RWPE1 (cell line): ENCODE measurements at regions not wholly inside any gene's neighbourhood (a gene's known extent, or its start where the extent isn't known, plus 50 kb on each side); places are given as distances from the start of the nearest gene placed in this dataset.

Experiments
- CTCF ChIA-PET: fragments of 350-600 bp; sonication (Branson Sonifier 250); formaldehyde crosslinking; extraction: SDS; loops from one replicate; lab custom pipeline; 2021; lab: Yijun Ruan, JAX
- POLR2A ChIA-PET: fragments of 400-600 bp; formaldehyde crosslinking; extraction: SDS; loops from one replicate; lab custom pipeline; 2020; ENCODE audit warnings: antibody characterized with exemption; ENCODE audit not compliant: low non-redundant PET; lab: Yijun Ruan, JAX
- DNase-seq: peaks from one replicate; pipeline ENCODE4 v3.0.0; 2012; ENCODE audit warnings: low spot score
- H3K27ac ChIP-seq: fragments of 450-650 bp; 2 replicates; pipeline ENCODE4 v1.5.1; 2017
- TF ChIP-seq, protein P1 (sequence below): fragments of 450-650 bp; conservative IDR thresholded peaks from 2 replicates; pipeline ENCODE4 v1.5.1; 2017; ENCODE audit warnings: low read depth, mild to moderate bottlenecking

DNA sequence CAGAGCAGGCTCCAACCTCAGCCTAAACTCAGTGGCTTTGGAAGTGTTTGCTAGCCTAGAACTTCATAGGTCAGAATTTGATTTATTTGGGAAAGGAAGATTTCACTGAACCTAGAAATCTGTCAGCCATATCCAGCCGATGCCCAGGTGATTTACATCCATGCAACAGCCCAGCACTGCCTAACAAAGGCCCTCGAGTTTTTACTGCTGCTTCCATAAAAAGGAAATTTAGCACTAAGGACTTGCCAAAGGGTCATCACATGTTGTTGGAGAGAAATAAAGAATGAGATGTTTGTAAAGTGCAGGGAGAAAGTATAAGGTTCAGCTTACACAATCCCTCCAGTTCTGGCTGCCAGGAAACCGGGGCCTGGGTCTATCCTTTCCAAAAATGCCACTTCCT is 614.2 kb downstream of the BCL11A start:
- ChIA-PET POLR2A (no interaction called here), CTCF (no interaction called here)
- no peak overlapping the region for H3K27ac ChIP-seq
- TF ChIP-seq, protein P1, sequence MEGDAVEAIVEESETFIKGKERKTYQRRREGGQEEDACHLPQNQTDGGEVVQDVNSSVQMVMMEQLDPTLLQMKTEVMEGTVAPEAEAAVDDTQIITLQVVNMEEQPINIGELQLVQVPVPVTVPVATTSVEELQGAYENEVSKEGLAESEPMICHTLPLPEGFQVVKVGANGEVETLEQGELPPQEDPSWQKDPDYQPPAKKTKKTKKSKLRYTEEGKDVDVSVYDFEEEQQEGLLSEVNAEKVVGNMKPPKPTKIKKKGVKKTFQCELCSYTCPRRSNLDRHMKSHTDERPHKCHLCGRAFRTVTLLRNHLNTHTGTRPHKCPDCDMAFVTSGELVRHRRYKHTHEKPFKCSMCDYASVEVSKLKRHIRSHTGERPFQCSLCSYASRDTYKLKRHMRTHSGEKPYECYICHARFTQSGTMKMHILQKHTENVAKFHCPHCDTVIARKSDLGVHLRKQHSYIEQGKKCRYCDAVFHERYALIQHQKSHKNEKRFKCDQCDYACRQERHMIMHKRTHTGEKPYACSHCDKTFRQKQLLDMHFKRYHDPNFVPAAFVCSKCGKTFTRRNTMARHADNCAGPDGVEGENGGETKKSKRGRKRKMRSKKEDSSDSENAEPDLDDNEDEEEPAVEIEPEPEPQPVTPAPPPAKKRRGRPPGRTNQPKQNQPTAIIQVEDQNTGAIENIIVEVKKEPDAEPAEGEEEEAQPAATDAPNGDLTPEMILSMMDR = no peak
- DNase-seq = no peak

- ChIA-PET CTCF (no interaction called here), POLR2A (no interaction called here)
- no peak overlapping the region for H3K27ac ChIP-seq
- TF ChIP-seq, protein P1 = no peak
- no peak for DNase-seq
Observed at GRCh38 chr2:59938181-59938580, 615.3 kb downstream of the BCL11A start.

- DNase-seq = no peak
- CTCF ChIA-PET = no interaction called here
- no peak overlapping the region for H3K27ac ChIP-seq
- POLR2A ChIA-PET = no interaction called here
- TF ChIP-seq, protein P1 = no peak
Observed at GRCh38 chr2:59936048-59936447, 617.4 kb downstream of the BCL11A start.

- TF ChIP-seq, protein P1 = no peak
- DNase-seq = no peak
- POLR2A ChIA-PET = no interaction called here
- CTCF ChIA-PET = no interaction called here
- H3K27ac ChIP-seq = no peak overlapping the region
Observed at GRCh38 chr2:59935005-59935404, 618.4 kb downstream of the BCL11A start.

- ChIA-PET CTCF (interaction anchor here (0.6 kb wide), 1 partner anchor 415 kb away, joined by 4 read pairs; no protein-coding TSS in a partner anchor), POLR2A (no interaction called here)
- TF ChIP-seq, protein P1 = no peak
Observed at GRCh38 chr2:59933948-59934347, 619.5 kb downstream of the BCL11A start.

DNA sequence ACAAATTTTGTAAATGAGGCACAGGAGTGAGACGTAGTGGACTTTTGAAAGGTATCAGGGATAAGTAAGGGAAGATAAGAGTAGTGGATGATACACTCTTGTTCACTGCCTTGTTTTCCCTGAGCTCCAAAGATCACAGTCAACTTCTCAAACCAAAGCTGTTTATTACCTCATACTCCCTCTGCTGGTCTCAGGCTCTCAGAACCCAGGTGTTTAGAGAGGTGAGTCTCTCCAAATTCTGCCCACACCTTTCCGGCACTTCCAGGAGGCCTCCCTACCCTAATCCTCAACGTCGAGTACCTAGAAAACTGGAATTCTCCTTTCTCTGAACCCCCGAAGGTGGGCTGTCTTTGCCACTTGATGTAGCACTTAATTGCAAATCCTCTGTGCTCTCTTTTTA is 621.1 kb downstream of the BCL11A start:
- CTCF ChIA-PET = interaction anchor here (0.7 kb wide), 1 partner anchor 262 kb away, joined by 3 read pairs; no protein-coding TSS in a partner anchor
- TF ChIP-seq, protein P1 = no peak
- POLR2A ChIA-PET = no interaction called here
- H3K27ac ChIP-seq = no peak overlapping the region
- no peak for DNase-seq

More at GRCh38 chr2:59933948-59934347, 619.5 kb downstream of the BCL11A start:
- DNase-seq = no peak
- no peak overlapping the region for H3K27ac ChIP-seq
